AG08396 (cell line): ENCODE measurements at regions not wholly inside any gene's neighbourhood (a gene's known extent, or its start where the extent isn't known, plus 50 kb on each side); places are given as distances from the start of the nearest gene placed in this dataset.
"Not testable (repeated sequence)": the region's sequence is repeated elsewhere in the genome, so short reads cannot be mapped to it uniquely, and the experiment has no call there.

Experiments used
- DNase-seq: peaks from one replicate; pipeline ENCODE4 v3.0.0; 2012; ENCODE audit warnings: low spot score, mixed read lengths

GRCh38 chr7:25596443-25596842 is 368.2 kb upstream of the NPVF start:
- DNase-seq: no peak

- DNase-seq: no peak
Observed at GRCh38 chr7:25597946-25598345, 369.7 kb upstream of the NPVF start.

- DNase-seq: no peak
Observed at GRCh38 chr7:25598765-25599164, 370.5 kb upstream of the NPVF start.

- DNase-seq: no peak
Observed at GRCh38 chr7:25600262-25600920, 372.1 kb upstream of the NPVF start.

- DNase-seq: not testable (repeated sequence)
Observed at GRCh38 chr7:25602730-25603426, 374.6 kb upstream of the NPVF start.

GRCh38 chr7:25603427-25603740 is 375.1 kb upstream of the NPVF start:
- DNase-seq: not testable (repeated sequence)

GRCh38 chr7:25611196-25611595 is 382.9 kb upstream of the NPVF start:
- DNase-seq: no peak

GRCh38 chr7:25613912-25614311 is 385.6 kb upstream of the NPVF start:
- DNase-seq: no peak

GRCh38 chr7:25614415-25614814 is 386.1 kb upstream of the NPVF start:
- DNase-seq: no peak

- DNase-seq: no peak
Observed at GRCh38 chr7:25615003-25615402, 386.7 kb upstream of the NPVF start.

- DNase-seq: no peak
Observed at GRCh38 chr7:25615593-25615992, 387.3 kb upstream of the NPVF start.

GRCh38 chr7:25617214-25617613 is 388.9 kb upstream of the NPVF start:
- DNase-seq: no peak

- DNase-seq: no peak
Observed at GRCh38 chr7:25617673-25618072, 389.4 kb upstream of the NPVF start.

GRCh38 chr7:25619381-25619780 is 391.1 kb upstream of the NPVF start:
- no peak for DNase-seq

- DNase-seq: no peak
Observed at GRCh38 chr7:25619963-25620799, 391.9 kb upstream of the NPVF start.

GRCh38 chr7:25621993-25622392 is 393.7 kb upstream of the NPVF start:
- DNase-seq: no peak

- no peak for DNase-seq
Observed at GRCh38 chr7:25622695-25623094, 394.4 kb upstream of the NPVF start.

- no peak for DNase-seq
Observed at GRCh38 chr7:25624051-25624450, 395.8 kb upstream of the NPVF start.

- no peak for DNase-seq
Observed at GRCh38 chr7:25624833-25625232, 396.5 kb upstream of the NPVF start.

- no peak for DNase-seq
Observed at GRCh38 chr7:25625306-25625992, 397.2 kb upstream of the NPVF start.

- no peak for DNase-seq
Observed at GRCh38 chr7:25626451-25627131, 398.3 kb upstream of the NPVF start.

- DNase-seq: no peak
Observed at GRCh38 chr7:25628446-25628845, 400.2 kb upstream of the NPVF start.
